Ovary (tissue), 7 donors: ENCODE measurements at regions not wholly inside any gene's neighbourhood (a gene's known extent, or its start where the extent isn't known, plus 50 kb on each side); places are given as distances from the start of the nearest gene placed in this dataset.

Source experiments
- DNase-seq, 5 donors: peaks; one replicate each; pipeline ENCODE4 v3.0.0-alpha.2; 2019 to 2020
- H3K27ac ChIP-seq, 2 donors: fragments of 200-600 bp; one replicate each; pipeline versions ENCODE4 v1.5.1 to v1.8.0; 2019 to 2022
- H3K27me3 ChIP-seq: fragments of 200-600 bp; one replicate; pipeline ENCODE4 v1.8.0; 2022
- H3K36me3 ChIP-seq: fragments of 200-600 bp; sonication (generic); one replicate; pipeline ENCODE4 v1.5.1; 2019
- H3K4me1 ChIP-seq: one replicate; pipeline ENCODE4 v1.8.1; 2013; ENCODE audit warnings: mild to moderate bottlenecking, moderate library complexity; ENCODE audit not compliant: insufficient read depth
- H3K4me3 ChIP-seq: fragments of 200-600 bp; sonication (generic); one replicate; pipeline ENCODE4 v1.5.1; 2017
- H3K9me3 ChIP-seq, 2 donors: fragments of 200-600 bp in 1 of 2; sonication (generic) in 1 of 2; one replicate each; pipeline versions ENCODE4 v1.5.1 to v1.8.1; 2013 to 2019; ENCODE audit warnings: mild to moderate bottlenecking in 1 of 2, moderate library complexity in 1 of 2
- EP300 ChIP-seq: sonication (generic); formaldehyde crosslinking; IDR thresholded peaks from one replicate; pipeline ENCODE4 v1.6.1; 2017; ENCODE audit warnings: antibody characterized with exemption
- POLR2A ChIP-seq: fragments of 450-650 bp; IDR thresholded peaks from one replicate; pipeline ENCODE4 v1.6.1; 2017; ENCODE audit warnings: antibody characterized with exemption, mild to moderate bottlenecking, moderate library complexity
- WGBS, 3 donors: extraction: QIAGEN DNeasy Blood & Tissue Kit in 1 of 3; methylation state at CpG; one replicate each; pipeline versions ENCODE4 v1.1.5 to v1.1.7; 2013 to 2017; 5-methylcytosine and 5-hydroxymethylcytosine counted together
- intact Hi-C, 4 donors: fragments of 100-400 bp; cut with DNase I; formaldehyde crosslinking; loops; one replicate each; pipeline versions ENCODE4 v1.11.0 to v1.15.1; 2022 to 2023
- TF ChIP-seq, protein P1 (sequence below), 3 donors: fragments of 450-650 bp in 2 of 3; fragments of 200-600 bp in 1 of 3; IDR thresholded peaks; one replicate each; pipeline versions ENCODE4 v1.5.1 to v1.8.0; 2016 to 2022; ENCODE audit warnings: antibody characterized with exemption in 3 of 3, mild to moderate bottlenecking in 1 of 3
- donor health status: DM: no; HTN: no; CAD: no; lungs with moderate emphysema.
- donor health status: DM: no; HTN: no; CAD: no.
- donor health status: Bipolar disorder and iron deficiency.
- donor health status: DM: no; HTN: no; CAD: no.
- donor health status: DM: yes; HTN: yes; CAD: no.

DNA sequence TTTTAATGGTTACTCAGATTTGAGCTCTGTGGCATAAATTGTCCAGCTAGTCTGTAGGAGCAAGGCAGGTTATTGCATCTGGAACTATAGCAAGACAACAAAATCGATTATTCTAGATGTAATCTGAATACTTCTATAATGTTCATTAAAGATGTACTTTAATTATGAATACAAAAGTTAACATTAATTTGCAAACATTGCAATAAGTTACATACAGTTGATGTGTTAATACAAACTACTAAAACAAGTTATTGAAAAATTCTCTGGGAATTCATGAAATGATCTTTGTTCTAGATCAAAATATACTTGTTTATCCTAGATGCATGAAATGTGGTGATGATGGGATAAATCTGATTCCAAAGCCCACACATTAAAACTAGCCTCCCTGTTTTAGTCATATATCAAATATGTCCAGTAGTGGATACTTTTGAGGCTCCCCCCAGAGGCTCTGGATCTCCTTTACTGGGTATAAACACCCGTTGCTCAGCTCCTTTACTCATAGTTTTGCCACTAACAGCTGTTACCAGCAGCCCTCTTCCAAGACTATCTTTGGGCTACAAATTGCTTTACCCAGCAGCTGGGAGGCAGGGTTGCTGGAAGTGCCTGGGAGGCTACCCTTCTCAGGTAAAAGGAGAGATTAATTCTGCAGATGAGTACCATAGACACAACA, 78.1 kb downstream of the ARL4A start:
- H3K4me3 ChIP-seq, result no peak overlapping the region
- no peaks in the 10 kb centered on the region for H3K27me3 ChIP-seq
- no peak for DNase-seq
- intact Hi-C loops, result no loop called here
- H3K4me1 ChIP-seq, result no peaks in the 10 kb centered on the region
- WGBS, 3 donors, result 56 to 64% (median 59%) methylated on average over 2 of the region's 2 CpGs
- no peaks in the 10 kb centered on the region for H3K9me3 ChIP-seq
- TF ChIP-seq, protein P1, sequence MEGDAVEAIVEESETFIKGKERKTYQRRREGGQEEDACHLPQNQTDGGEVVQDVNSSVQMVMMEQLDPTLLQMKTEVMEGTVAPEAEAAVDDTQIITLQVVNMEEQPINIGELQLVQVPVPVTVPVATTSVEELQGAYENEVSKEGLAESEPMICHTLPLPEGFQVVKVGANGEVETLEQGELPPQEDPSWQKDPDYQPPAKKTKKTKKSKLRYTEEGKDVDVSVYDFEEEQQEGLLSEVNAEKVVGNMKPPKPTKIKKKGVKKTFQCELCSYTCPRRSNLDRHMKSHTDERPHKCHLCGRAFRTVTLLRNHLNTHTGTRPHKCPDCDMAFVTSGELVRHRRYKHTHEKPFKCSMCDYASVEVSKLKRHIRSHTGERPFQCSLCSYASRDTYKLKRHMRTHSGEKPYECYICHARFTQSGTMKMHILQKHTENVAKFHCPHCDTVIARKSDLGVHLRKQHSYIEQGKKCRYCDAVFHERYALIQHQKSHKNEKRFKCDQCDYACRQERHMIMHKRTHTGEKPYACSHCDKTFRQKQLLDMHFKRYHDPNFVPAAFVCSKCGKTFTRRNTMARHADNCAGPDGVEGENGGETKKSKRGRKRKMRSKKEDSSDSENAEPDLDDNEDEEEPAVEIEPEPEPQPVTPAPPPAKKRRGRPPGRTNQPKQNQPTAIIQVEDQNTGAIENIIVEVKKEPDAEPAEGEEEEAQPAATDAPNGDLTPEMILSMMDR (IDR thresholded peaks at IDR 0.05), result no peak
- TF ChIP-seq EP300, result no peak
- TF ChIP-seq POLR2A, result no peak
- H3K36me3 ChIP-seq, result no peaks in the 10 kb centered on the region
- no peak overlapping the region for H3K27ac ChIP-seq

DNA sequence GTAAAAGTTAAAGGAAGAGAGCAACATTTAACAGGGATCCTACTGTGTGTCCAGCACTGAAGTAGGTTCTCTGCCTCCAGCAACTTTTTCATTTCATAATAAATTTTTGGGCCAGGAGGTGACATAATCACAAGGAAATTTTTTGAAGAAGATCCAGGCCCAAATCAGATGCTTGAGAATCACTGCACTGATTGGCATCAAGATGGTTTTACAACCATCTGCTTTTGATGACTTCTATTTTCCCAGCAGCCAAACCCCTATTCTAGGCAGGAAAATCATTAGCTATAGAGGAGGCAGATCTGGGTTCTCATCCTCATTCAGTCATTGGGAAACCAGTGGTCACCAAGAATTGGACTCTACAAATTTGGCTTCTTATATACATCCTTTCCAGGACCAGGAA, 79.0 kb downstream of the ARL4A start:
- intact Hi-C loops, result no loop called here
- no peaks in the 10 kb centered on the region for H3K27me3 ChIP-seq
- DNase-seq, result no peak
- no peaks in the 10 kb centered on the region for H3K36me3 ChIP-seq
- no peak overlapping the region for H3K27ac ChIP-seq
- H3K4me1 ChIP-seq, result no peaks in the 10 kb centered on the region
- H3K4me3 ChIP-seq, result no peak overlapping the region
- no peak for TF ChIP-seq POLR2A
- TF ChIP-seq, protein P1 (IDR thresholded peaks at IDR 0.05), result no peak
- TF ChIP-seq EP300, result no peak
- no peaks in the 10 kb centered on the region for H3K9me3 ChIP-seq

DNA sequence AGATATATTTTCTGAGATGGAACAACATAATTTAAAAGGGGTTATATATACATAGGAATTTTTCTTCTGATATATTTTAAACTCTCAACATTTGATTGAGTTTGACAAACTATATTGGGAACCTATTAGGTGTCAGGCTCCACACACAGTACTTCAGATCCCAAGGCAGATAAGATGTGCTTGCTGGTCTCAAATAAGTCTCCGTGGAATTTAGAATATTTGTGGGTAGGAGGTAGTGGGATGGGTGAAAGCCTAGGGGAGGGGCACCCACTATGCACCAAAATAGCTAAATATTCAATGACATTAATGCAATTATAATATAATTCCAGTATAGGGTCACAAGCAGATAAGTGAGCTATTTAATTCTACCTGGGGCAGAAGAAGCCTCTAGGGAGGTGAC, 81.5 kb downstream of the ARL4A start:
- no peak overlapping the region for H3K27ac ChIP-seq
- no peaks in the 10 kb centered on the region for H3K36me3 ChIP-seq
- H3K27me3 ChIP-seq, result no peaks in the 10 kb centered on the region
- DNase-seq, result no peak
- H3K9me3 ChIP-seq, result no peaks in the 10 kb centered on the region
- WGBS, 3 donors, result 73 to 79% (median 78%) methylated on average over 1 of the region's 1 CpG
- no peak for TF ChIP-seq EP300
- TF ChIP-seq, protein P1 (IDR thresholded peaks at IDR 0.05), result no peak
- no peak for TF ChIP-seq POLR2A
- no peak overlapping the region for H3K4me3 ChIP-seq
- no peaks in the 10 kb centered on the region for H3K4me1 ChIP-seq
- intact Hi-C loops, result no loop called here

DNA sequence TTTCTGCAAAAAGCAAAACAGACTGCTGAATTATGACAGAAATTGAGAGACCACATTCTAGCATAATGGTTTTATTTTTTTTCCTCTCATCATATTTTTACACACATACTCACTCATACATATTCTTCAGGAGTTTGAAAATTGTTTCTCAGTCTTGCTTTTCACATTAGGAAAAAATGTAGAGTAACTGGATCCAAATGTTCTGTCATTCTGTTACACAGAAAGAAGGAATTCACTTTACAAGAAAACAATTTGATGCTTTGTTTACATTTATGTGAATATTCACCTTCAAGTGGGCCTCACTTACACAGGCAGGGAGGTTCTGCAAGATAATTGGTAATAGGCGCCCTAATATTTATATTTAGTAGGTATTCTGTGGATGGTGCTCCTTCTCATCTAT, 82.0 kb downstream of the ARL4A start:
- Histone ChIP-seq H3K27ac (no peak overlapping the region), H3K4me1 (no peaks in the 10 kb centered on the region), H3K27me3 (no peaks in the 10 kb centered on the region), H3K9me3 (no peaks in the 10 kb centered on the region), H3K36me3 (no peaks in the 10 kb centered on the region), H3K4me3 (no peak overlapping the region)
- WGBS, 3 donors, result 86 to 91% (median 88%) methylated on average over 1 of the region's 1 CpG
- no peak for TF ChIP-seq EP300
- TF ChIP-seq, protein P1 (IDR thresholded peaks at IDR 0.05), result no peak
- no peak for TF ChIP-seq POLR2A
- DNase-seq, result no peak
- intact Hi-C loops, result no loop called here
